A673 (cell line): ENCODE measurements at regions not wholly inside any gene's neighbourhood (a gene's known extent, or its start where the extent isn't known, plus 50 kb on each side); places are given as distances from the start of the nearest gene placed in this dataset.

Experiments used
- BruUV-seq: library from RNA; stranded (reverse); fragments of 400-500 nt; replicated peaks from 2 replicates; lab custom pipeline; 2021; lab: Mats Ljungman, UMichigan
- CTCF ChIA-PET: fragments of 300-600 bp; sonication (Branson Sonifier 250); formaldehyde crosslinking; loops from one replicate; lab custom pipeline; 2022; ENCODE audit warnings: antibody characterized with exemption; lab: Charles Lee
- POLR2A ChIA-PET: fragments of 300-600 bp; sonication (Branson Sonifier 250); formaldehyde crosslinking; loops from one replicate; lab custom pipeline; 2022; ENCODE audit warnings: antibody characterized with exemption; ENCODE audit not compliant: low non-redundant PET; lab: Charles Lee
- DNase-seq: peaks from one replicate; pipeline ENCODE4 v3.0.0-alpha.2; 2015; ENCODE audit warnings: low spot score
- H3K27ac ChIP-seq: fragments of 200-600 bp; sonication (generic); 2 replicates; pipeline ENCODE4 v1.5.1; 2016; ENCODE audit warnings: mixed run types, low read depth, mild to moderate bottlenecking, mixed read lengths, antibody characterized with exemption, low read length; ENCODE audit not compliant: poor library complexity, severe bottlenecking
- H3K27me3 ChIP-seq: fragments of 200-600 bp; sonication (generic); replicated peaks from 2 replicates; pipeline ENCODE4 v1.6.1; 2017; ENCODE audit warnings: mixed run types, low read depth, mild to moderate bottlenecking, mixed read lengths, antibody characterized with exemption, low read length; ENCODE audit not compliant: insufficient read depth, poor library complexity
- H3K36me3 ChIP-seq: fragments of 200-600 bp; sonication (generic); 2 replicates; pipeline ENCODE4 v1.6.1; 2016; ENCODE audit warnings: mixed run types, mild to moderate bottlenecking, mixed read lengths, antibody characterized with exemption, low read length; ENCODE audit not compliant: insufficient read depth, poor library complexity, severe bottlenecking
- H3K4me1 ChIP-seq: fragments of 200-600 bp; sonication (generic); 2 replicates; pipeline ENCODE4 v1.6.1; 2017; ENCODE audit warnings: mixed run types, mild to moderate bottlenecking, mixed read lengths, antibody characterized with exemption, low read length; ENCODE audit not compliant: insufficient read depth, poor library complexity, severe bottlenecking
- H3K4me3 ChIP-seq: fragments of 200-600 bp; sonication (generic); 2 replicates; pipeline ENCODE4 v1.5.1; 2016; ENCODE audit warnings: low read depth, mixed run types, mild to moderate bottlenecking, mixed read lengths, low read length; ENCODE audit not compliant: poor library complexity, severe bottlenecking
- H3K9me3 ChIP-seq: fragments of 200-600 bp; sonication (generic); 2 replicates; pipeline ENCODE4 v1.6.1; 2016; ENCODE audit warnings: mixed run types, low read depth, mild to moderate bottlenecking, mixed read lengths, antibody characterized with exemption, low read length; ENCODE audit not compliant: poor library complexity, severe bottlenecking
- CTCF ChIP-seq: fragments of 300-800, 200-600 bp; sonication (generic); conservative IDR thresholded peaks from 2 replicates; pipeline ENCODE4 v1.5.1; 2017; ENCODE audit warnings: low read depth, mild to moderate bottlenecking, antibody characterized with exemption, low read length, moderate library complexity, mixed read lengths
- EZH2 ChIP-seq: fragments of 200-600 bp; sonication (generic); IDR thresholded peaks from 2 replicates; pipeline ENCODE4 v1.6.1; 2017; ENCODE audit warnings: borderline replicate concordance, low read depth, mild to moderate bottlenecking, mixed read lengths, antibody characterized with exemption, low read length; ENCODE audit not compliant: poor library complexity, severe bottlenecking
- intact Hi-C: fragments of 100-400 bp; cut with micrococcal nuclease; formaldehyde crosslinking; loops from one replicate; pipeline ENCODE4 v1.10.0; 2022; ENCODE audit not compliant: unreplicated experiment

- Histone ChIP-seq H3K4me1 (no peaks in the 10 kb centered on the region), H3K4me3 (no peak overlapping the region), H3K9me3 (no peaks in the 10 kb centered on the region), H3K36me3 (no peaks in the 10 kb centered on the region), H3K27me3 (peaks cover 26% of the 10 kb centered on the region), H3K27ac (no peak overlapping the region)
- POLR2A ChIA-PET: no interaction called here
- no peak for DNase-seq
- CTCF ChIA-PET: no interaction called here
- intact Hi-C loops: no loop called here
- TF ChIP-seq EZH2 (no peak), CTCF (no peak)
- no TSS peak for BruUV-seq
These were observed 1007.7 kb upstream of the KLHL29 start for GRCh38 chr2:22377268-22377667.

DNA sequence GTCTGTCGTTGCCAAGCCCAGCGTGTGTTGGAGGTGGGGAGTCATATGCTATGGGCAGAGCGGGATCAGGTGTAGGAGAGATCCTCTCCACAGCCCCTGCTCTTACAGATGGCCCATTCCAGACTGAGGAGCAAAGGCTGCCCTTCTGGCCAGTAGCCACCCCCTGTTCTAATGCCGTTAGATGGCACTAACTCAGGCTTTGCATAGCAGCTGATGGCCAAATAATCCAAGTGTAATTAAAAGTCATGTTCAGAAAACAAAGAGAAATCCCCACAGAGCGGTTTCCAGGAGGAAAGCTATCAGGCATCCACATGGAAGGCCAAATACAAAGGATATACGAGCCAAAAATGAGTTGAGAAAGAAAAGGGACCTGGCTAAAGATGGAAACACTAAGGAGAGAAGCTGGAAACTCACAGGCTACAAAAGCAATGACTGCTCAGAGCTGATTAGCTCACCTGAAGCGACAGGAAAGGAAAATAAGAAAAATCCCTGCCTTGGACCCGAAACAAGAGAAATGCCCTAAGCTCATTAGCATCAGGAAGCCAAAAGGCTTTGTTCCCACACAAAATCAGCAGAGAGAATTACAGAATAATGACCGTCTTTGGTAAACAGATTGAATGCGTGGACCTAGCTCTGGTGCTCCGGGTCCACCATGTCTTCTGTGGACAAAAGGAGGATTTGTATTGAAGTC lies 1002.4 kb upstream of the KLHL29 start:
- Histone ChIP-seq H3K4me3 (no peak overlapping the region), H3K9me3 (no peaks in the 10 kb centered on the region), H3K4me1 (no peaks in the 10 kb centered on the region), H3K27ac (no peak overlapping the region), H3K27me3 (peaks cover 34% of the 10 kb centered on the region), H3K36me3 (no peaks in the 10 kb centered on the region)
- no TSS peak for BruUV-seq
- DNase-seq: no peak
- CTCF ChIA-PET: no interaction called here
- POLR2A ChIA-PET: no interaction called here
- intact Hi-C loops: no loop called here
- TF ChIP-seq CTCF (no peak), EZH2 (no peak)

- H3K27me3 ChIP-seq: peaks cover 7% of the 10 kb centered on the region
- no peaks in the 10 kb centered on the region for H3K9me3 ChIP-seq
- BruUV-seq: no TSS peak
- no peak for DNase-seq
- H3K36me3 ChIP-seq: no peaks in the 10 kb centered on the region
- no peak overlapping the region for H3K27ac ChIP-seq
- H3K4me1 ChIP-seq: no peaks in the 10 kb centered on the region
- ChIA-PET POLR2A (no interaction called here), CTCF (no interaction called here)
- H3K4me3 ChIP-seq: no peak overlapping the region
- no peak for TF ChIP-seq EZH2
- no peak for TF ChIP-seq CTCF
- intact Hi-C loops: no loop called here
These were observed 987.1 kb upstream of the KLHL29 start for GRCh38 chr2:22397847-22398246.
